HG02973 (cell line): ENCODE measurements at regions not wholly inside any gene's neighbourhood (a gene's known extent, or its start where the extent isn't known, plus 50 kb on each side); places are given as distances from the start of the nearest gene placed in this dataset.

Experiments used
- ATAC-seq: cut with Tn5 transposase; IDR thresholded peaks from one replicate; pipeline ENCODE4 v1.9.1; 2021; ENCODE audit warnings: moderate library complexity; ENCODE audit not compliant: unreplicated experiment

- no peak for ATAC-seq
These were observed 104.1 kb upstream of the E2F8 start for GRCh38 chr11:19344661-19345518.

GRCh38 chr11:19342036-19342435 lies 101.3 kb upstream of the E2F8 start:
- ATAC-seq = no peak

DNA sequence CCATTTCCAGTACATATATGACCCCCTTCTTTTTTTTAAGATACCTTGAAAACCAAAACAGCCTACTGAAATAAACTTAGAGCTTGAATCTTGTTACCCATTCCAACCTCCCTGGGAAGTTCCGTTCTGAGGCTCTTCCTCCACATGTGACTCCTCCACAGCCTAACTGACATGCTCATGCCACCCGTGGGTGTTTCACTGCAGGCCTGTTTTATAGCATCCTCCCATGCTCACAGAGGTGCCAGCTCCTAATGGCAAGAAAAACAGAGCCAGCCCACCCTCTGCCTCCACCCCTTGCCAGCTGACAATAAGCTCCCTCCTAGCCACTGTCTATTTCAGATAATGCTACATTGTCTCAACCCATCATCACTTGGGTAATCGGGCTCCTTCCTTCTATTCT lies 97.6 kb upstream of the E2F8 start:
- ATAC-seq = no peak

GRCh38 chr11:19337779-19338178 lies 97.0 kb upstream of the E2F8 start:
- no peak for ATAC-seq

DNA sequence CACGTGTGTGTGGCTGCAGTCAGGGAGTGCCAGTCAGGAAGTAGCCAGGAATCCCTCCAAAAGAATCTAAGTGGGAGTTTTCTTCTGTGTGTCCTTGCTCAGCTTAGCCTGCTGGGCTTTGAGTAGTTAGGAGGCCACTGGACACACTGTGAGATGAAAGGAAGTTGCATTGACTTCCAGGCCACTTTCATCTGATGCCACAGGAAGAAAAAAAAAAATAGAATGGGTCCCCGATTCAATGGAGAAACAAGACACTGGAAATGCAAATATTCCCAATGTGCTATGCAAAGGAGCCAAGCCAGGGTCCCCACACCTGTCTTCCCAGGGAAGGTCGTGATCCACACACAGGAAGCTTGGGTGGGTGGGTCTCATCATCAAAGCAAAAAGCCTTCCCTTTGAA lies 95.6 kb upstream of the E2F8 start:
- no peak for ATAC-seq

- ATAC-seq = peak; percentile 80
These were observed 91.7 kb upstream of the E2F8 start for GRCh38 chr11:19332476-19332875.

- no peak for ATAC-seq
These were observed 89.7 kb upstream of the E2F8 start for GRCh38 chr11:19330416-19330815.

- no peak for ATAC-seq
These were observed 89.2 kb upstream of the E2F8 start for GRCh38 chr11:19329970-19330369.

GRCh38 chr11:19328586-19329311 lies 88.0 kb upstream of the E2F8 start:
- ATAC-seq = no peak

DNA sequence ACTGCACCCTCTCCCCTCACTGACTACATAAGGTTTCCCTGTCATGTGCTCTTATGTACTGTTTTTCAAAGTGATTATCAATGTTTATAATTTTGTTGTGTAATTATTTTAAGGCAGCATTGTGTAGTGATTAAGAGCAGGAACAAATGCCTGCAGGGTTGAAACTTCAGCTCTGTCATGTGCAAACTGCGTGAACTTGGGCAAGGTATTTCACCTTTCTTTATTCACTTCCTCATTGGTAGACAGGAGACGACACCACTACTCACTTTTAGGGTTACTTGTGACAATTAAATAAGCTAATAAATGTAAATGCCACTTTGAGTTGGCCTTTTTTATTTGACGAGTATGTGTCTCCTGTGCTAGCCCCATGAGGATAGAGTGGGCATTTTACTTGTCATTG lies 86.5 kb upstream of the E2F8 start:
- no peak for ATAC-seq

GRCh38 chr11:19326499-19326898 lies 85.8 kb upstream of the E2F8 start:
- ATAC-seq = no peak

DNA sequence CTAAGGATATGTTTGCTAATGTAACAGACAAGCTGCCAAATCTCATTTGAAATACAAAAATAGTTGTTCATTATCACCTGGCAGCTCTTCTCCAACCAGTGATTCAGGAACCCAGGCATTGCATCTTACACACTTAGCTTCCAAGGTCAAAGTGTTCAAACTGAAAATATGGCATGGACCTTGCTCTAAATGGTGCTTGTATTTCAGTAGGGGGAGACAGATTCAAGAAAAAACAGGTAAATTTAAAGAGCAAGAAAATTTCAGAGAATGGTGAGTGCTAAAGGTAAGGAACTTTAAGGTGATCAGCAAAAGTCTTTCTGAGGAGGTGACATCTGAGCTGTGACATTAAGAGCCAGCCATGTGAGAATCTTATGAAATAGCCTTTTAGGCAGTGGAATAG lies 82.8 kb upstream of the E2F8 start:
- ATAC-seq = no peak

- ATAC-seq = no peak
These were observed 80.6 kb upstream of the E2F8 start for GRCh38 chr11:19321351-19321750.

DNA sequence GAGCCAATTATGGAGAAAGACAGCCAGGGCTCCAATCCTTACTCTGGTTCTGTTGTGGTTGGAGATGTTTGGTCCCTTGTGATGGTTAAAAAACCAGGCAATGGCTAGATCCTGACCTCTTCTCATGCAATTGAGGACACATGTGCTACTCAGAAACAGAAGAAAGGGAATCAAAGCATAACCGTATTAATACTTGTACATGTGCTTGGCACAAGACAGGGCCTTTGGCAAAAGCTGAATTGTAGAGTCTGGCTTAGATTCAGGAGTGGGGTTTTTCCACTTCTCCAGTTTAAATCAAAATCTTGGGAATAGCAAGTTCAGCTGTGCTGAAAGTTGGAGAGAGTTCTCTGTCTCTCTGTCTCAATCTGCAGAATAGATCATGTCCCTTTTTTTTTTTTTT lies 80.1 kb upstream of the E2F8 start:
- ATAC-seq = no peak

DNA sequence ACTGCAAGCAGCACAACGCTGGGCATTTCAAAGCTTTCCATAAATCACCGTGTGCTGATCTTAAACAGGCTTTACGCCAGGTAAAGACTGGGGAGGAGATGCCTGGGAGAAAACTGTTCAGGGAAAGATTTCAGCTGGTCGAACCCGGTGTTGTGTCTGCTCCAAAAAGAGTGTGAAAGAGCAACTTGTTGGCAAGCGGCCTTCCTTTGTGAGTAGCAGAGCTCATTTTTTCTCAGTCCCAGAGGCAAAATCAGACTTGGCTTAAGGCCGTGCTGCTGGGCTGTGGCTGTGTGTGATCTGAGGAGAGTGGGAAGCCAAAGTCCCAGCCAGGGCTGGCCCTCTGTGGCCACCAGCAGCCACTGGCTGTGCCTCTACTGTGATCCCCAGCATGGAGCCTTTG lies 75.7 kb upstream of the E2F8 start:
- no peak for ATAC-seq

GRCh38 chr11:19315511-19315910 lies 74.8 kb upstream of the E2F8 start:
- ATAC-seq = no peak

GRCh38 chr11:19313140-19313539 lies 72.4 kb upstream of the E2F8 start:
- no peak for ATAC-seq

GRCh38 chr11:19311308-19312030 lies 70.7 kb upstream of the E2F8 start:
- no peak for ATAC-seq

GRCh38 chr11:19307498-19307897 lies 66.8 kb upstream of the E2F8 start:
- ATAC-seq = no peak

DNA sequence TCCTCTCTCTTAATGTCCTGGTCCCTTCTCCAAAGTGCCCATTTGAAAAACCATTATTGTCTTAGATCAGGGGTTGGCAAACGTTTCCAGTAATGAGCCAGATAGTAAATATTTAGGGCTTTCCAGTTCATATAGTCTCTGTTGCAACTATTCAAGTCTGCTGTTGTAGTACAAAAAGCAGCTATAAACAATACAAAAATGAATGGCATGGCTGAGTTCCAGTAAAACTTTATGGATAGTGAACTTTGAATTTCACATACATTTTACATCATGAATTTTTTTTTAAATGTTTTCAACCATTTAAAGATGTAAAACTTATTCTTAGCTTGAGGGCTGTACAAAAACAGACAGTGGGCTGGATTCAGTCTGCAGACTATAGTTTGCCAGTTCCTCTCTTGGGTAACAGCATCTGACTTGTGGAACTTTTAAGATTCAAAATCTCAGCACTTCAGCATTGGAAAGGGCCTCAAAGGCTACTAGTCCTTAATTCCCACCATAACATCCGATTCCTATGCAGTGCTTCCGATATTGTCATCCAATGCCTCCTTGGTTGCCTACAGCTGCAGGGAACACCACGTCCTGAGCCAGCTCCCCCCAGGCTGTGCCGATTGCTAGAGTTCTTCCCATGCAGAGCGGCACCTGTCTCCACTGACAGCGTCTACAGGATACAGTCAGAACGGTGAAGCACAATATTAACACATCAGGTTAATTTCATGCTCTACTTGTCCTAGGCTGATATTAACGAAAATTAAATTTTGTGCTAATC lies 65.6 kb upstream of the E2F8 start:
- ATAC-seq = no peak

DNA sequence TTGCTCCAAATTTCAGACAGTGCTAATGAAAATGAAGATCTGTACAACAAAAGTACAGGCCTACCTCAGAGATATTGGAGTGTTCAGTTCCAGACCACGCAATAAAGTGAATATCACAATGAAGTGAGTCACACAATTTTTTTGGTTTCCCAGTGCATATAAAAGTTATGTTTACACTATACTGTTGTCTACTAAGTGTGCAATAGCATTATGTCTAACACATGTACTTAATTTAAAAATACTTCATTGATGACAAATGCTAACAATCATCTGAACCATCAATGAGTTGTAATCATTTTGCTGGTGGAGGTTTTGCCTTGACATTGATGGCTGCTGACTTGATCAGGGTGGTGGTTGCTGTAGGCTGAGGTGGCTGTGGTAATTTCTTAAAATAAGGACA lies 60.6 kb upstream of the E2F8 start:
- ATAC-seq = no peak
